ENCODE measurements at regions not wholly inside any gene's neighbourhood (a gene's known extent, or its start where the extent isn't known, plus 50 kb on each side); places are given as distances from the start of the nearest gene placed in this dataset.
"Not testable (repeated sequence)": the region's sequence is repeated elsewhere in the genome, so short reads cannot be mapped to it uniquely, and the experiment has no call there.

DNA sequence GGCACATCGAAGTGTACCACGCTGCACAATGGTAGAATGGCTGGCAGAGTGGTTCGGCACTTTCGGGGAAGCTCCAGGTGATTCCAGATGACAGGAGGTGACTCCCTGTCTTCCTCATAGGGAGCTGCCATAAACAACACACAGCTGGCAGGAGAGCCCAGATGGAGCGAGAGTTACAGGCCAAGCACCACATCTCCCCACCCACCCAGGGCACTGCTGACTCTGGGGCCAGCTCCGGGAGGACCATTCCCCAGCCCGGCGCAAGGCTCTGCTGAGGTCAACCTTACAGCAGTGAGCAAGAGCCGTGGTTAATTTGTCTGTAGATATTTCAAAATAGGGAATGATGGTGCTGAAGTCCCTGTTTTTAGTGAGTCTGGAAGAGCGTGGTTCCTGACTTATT, 78.8 kb upstream of the HMGXB4 start:
- H3K4me3 ChIP-seq (ENCODE audit: low read length in 2 of 2): no peak overlapping the region
- no peak overlapping the region for H3K27ac ChIP-seq (ENCODE audit: low read depth in 2 of 2, low read length in 2 of 2)
- peaks cover 2 to 3% of the 10 kb centered on the region in 2 donors for H3K27me3 ChIP-seq (ENCODE audit: control insufficient read depth in 2 of 2, insufficient read depth in 2 of 2, low read length in 2 of 2)
- H3K36me3 ChIP-seq (ENCODE audit: control insufficient read depth in 2 of 2, insufficient read depth in 2 of 2, low read length in 2 of 2): no peaks in the 10 kb centered on the region
- no peaks in the 10 kb centered on the region for H3K4me1 ChIP-seq (ENCODE audit: control insufficient read depth in 2 of 2, insufficient read depth in 2 of 2, low read length in 2 of 2)
- no peak overlapping the region for H3K9ac ChIP-seq (ENCODE audit: low read depth in 1 of 2, low read length in 2 of 2)
- no peaks in the 10 kb centered on the region for H3K9me3 ChIP-seq (ENCODE audit: control insufficient read depth in 2 of 2, low read length in 2 of 2)

DNA sequence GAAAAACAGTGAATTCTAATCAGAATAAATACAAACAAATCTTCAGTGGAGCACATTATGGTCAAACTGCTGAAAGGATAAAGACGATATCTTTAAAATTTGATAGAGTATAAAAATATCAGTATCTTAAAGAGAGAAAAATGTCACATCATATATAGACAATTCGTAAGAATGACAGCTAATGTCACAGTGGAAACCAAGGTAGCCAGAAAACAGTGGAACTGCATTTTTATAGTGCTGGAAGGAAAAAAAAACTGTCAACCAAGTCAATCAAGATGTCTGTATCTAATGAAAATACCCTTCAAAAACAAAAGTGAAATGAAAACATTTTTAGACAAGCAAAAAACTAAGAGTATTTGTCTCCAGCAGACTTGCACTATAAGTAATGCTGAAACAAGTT, 73.4 kb upstream of the HMGXB4 start:
- Histone ChIP-seq H3K4me1 (ENCODE audit: control insufficient read depth in 2 of 2, insufficient read depth in 2 of 2, low read length in 2 of 2) (no peaks in the 10 kb centered on the region), H3K27me3 (ENCODE audit: control insufficient read depth in 2 of 2, insufficient read depth in 2 of 2, low read length in 2 of 2) (no peaks in the 10 kb centered on the region), H3K27ac (ENCODE audit: low read depth in 2 of 2, low read length in 2 of 2) (no peak overlapping the region), H3K9ac (ENCODE audit: low read depth in 1 of 2, low read length in 2 of 2) (no peak overlapping the region), H3K9me3 (ENCODE audit: control insufficient read depth in 2 of 2, low read length in 2 of 2) (no peaks in the 10 kb centered on the region), H3K4me3 (ENCODE audit: low read length in 2 of 2) (no peak overlapping the region), H3K36me3 (ENCODE audit: control insufficient read depth in 2 of 2, insufficient read depth in 2 of 2, low read length in 2 of 2) (no peaks in the 10 kb centered on the region)

DNA sequence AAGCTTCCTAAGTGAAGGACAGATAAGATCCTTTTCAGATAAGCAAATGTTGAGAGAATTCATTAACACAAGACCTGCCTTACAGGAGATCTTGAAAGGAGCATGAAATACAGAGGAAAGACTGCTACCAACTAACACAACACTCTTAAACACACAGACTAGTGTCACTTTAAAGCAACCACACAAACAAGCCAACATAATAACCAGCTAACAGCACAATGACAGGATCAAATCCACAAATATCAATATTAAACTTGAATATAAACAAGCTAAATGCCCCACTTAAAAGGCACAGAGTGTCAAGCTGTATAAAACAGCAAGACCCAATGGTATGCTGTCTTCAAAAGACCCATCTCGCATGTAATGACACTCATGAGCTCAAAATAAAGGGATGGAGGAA, 70.8 kb upstream of the HMGXB4 start:
- no peaks in the 10 kb centered on the region for H3K27me3 ChIP-seq (ENCODE audit: control insufficient read depth in 2 of 2, insufficient read depth in 2 of 2, low read length in 2 of 2)
- H3K4me1 ChIP-seq (ENCODE audit: control insufficient read depth in 2 of 2, insufficient read depth in 2 of 2, low read length in 2 of 2): no peaks in the 10 kb centered on the region
- H3K36me3 ChIP-seq (ENCODE audit: control insufficient read depth in 2 of 2, insufficient read depth in 2 of 2, low read length in 2 of 2): no peaks in the 10 kb centered on the region
- H3K4me3 ChIP-seq (ENCODE audit: low read length in 2 of 2): no peak overlapping the region
- H3K9ac ChIP-seq (ENCODE audit: low read depth in 1 of 2, low read length in 2 of 2): no peak overlapping the region
- H3K9me3 ChIP-seq (ENCODE audit: control insufficient read depth in 2 of 2, low read length in 2 of 2): peaks cover 3 to 4% of the 10 kb centered on the region in 2 donors
- H3K27ac ChIP-seq (ENCODE audit: low read depth in 2 of 2, low read length in 2 of 2): no peak overlapping the region

DNA sequence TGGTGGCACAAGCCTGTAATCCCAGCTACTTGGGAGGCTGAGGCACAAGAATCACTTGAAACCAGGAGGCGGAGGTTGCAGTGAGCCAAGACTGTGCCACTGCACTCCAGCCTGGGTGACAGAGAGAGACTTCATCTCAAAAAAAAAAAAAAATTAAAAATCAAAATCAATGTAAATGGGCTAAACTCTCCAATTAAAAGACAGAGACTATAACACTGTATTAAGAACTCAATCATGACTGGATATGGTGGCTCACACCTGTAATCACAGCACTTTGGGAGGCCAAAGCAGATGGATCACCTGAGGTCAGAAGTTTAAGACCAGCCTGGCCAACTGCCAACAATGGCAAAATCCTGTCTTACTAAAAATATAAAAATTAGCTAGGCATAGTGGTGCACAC, 68.4 kb upstream of the HMGXB4 start:
- not testable (repeated sequence) for H3K9me3 ChIP-seq (ENCODE audit: control insufficient read depth in 2 of 2, low read length in 2 of 2); H3K4me3 ChIP-seq (ENCODE audit: low read length in 2 of 2); H3K4me1 ChIP-seq (ENCODE audit: control insufficient read depth in 2 of 2, insufficient read depth in 2 of 2, low read length in 2 of 2); H3K36me3 ChIP-seq (ENCODE audit: control insufficient read depth in 2 of 2, insufficient read depth in 2 of 2, low read length in 2 of 2); H3K9ac ChIP-seq (ENCODE audit: low read depth in 1 of 2, low read length in 2 of 2); H3K27me3 ChIP-seq (ENCODE audit: control insufficient read depth in 2 of 2, insufficient read depth in 2 of 2, low read length in 2 of 2); H3K27ac ChIP-seq (ENCODE audit: low read depth in 2 of 2, low read length in 2 of 2)

DNA sequence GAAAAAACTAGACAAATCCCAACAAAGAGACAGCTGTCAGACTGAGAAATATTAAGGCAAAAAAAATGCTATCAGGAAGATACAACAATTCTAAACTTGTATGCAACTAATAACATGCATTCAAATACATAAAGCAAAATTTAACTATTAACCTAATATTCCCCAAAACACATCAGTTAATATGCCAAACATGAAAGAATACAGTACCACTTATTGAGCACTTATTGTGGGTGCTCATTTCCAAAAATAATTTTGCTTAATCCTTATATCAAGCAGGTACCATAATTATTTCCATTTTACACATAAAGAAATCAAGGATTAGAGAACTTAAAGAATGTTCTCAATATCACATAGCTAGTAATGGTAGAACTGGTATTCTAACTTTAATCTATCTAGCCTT, 67.7 kb upstream of the HMGXB4 start:
- H3K4me1 ChIP-seq (ENCODE audit: control insufficient read depth in 2 of 2, insufficient read depth in 2 of 2, low read length in 2 of 2): no peaks in the 10 kb centered on the region
- no peak overlapping the region for H3K27ac ChIP-seq (ENCODE audit: low read depth in 2 of 2, low read length in 2 of 2)
- peaks cover 3 to 4% of the 10 kb centered on the region in 2 donors for H3K9me3 ChIP-seq (ENCODE audit: control insufficient read depth in 2 of 2, low read length in 2 of 2)
- no peak overlapping the region for H3K9ac ChIP-seq (ENCODE audit: low read depth in 1 of 2, low read length in 2 of 2)
- H3K4me3 ChIP-seq (ENCODE audit: low read length in 2 of 2): no peak overlapping the region
- no peaks in the 10 kb centered on the region for H3K36me3 ChIP-seq (ENCODE audit: control insufficient read depth in 2 of 2, insufficient read depth in 2 of 2, low read length in 2 of 2)
- no peaks in the 10 kb centered on the region for H3K27me3 ChIP-seq (ENCODE audit: control insufficient read depth in 2 of 2, insufficient read depth in 2 of 2, low read length in 2 of 2)

DNA sequence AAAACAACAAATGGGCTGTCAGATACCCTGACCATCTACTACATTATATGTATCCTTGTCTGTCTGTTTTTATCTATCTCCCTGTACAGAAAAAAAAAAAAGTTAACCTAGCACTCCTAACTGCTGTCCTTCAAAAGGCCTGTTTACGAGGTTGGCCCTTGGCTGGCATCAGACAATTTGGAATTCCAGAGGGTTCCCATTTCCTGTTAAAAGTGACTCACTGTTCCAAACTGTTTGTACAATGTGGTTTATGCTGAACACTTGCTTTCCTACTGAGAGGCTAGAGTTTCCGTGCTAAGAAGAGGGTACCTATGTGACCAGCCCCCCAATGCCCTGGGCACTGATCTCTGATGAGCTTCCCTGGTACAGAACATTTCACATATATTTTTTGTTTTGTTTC, 65.9 kb upstream of the HMGXB4 start:
- no peaks in the 10 kb centered on the region for H3K27me3 ChIP-seq (ENCODE audit: control insufficient read depth in 2 of 2, insufficient read depth in 2 of 2, low read length in 2 of 2)
- no peak overlapping the region for H3K9ac ChIP-seq (ENCODE audit: low read depth in 1 of 2, low read length in 2 of 2)
- H3K27ac ChIP-seq (ENCODE audit: low read depth in 2 of 2, low read length in 2 of 2): no peak overlapping the region
- no peaks in the 10 kb centered on the region for H3K36me3 ChIP-seq (ENCODE audit: control insufficient read depth in 2 of 2, insufficient read depth in 2 of 2, low read length in 2 of 2)
- no peaks in the 10 kb centered on the region for H3K4me1 ChIP-seq (ENCODE audit: control insufficient read depth in 2 of 2, insufficient read depth in 2 of 2, low read length in 2 of 2)
- peaks cover 3 to 4% of the 10 kb centered on the region in 2 donors for H3K9me3 ChIP-seq (ENCODE audit: control insufficient read depth in 2 of 2, low read length in 2 of 2)
- no peak overlapping the region for H3K4me3 ChIP-seq (ENCODE audit: low read length in 2 of 2)

DNA sequence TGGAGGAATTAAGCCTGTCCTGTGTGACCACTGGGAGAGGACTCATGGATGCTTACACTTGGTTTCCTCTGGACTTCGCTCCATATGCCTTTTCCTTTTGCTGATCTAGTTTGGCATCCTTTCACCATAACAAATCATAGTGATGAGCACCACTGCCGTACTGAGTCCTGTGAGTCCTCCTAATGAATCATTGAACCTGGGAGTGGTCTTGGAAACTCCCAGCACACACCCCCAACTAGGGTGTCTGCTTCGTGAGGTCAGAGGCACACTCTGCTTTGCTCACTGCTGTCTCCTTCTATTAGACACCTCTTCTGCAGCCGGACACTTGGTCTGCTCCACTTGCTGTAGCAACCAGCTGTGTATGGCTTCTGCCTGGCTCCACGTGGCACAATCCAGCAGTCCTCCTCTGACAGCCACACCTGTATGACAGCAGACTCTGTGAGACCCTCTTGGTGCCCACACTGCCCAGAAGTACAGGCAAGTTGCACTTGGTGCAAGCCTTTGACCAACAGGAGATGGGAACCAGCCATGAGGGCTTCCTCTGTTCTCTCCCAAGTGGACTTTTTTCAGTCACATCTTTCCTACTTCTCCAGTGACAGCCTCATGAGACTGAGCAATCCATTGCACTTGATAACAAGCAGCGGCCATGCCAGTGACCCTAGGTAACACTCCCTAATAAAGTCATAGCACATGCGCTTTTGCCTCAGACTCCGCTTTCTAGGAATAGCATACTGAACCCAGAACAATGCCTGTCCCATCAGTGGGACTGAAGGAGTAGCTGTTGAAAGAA, 65.0 kb upstream of the HMGXB4 start:
- Histone ChIP-seq H3K27me3 (ENCODE audit: control insufficient read depth in 2 of 2, insufficient read depth in 2 of 2, low read length in 2 of 2) (no peaks in the 10 kb centered on the region), H3K9me3 (ENCODE audit: control insufficient read depth in 2 of 2, low read length in 2 of 2) (peaks cover 3 to 4% of the 10 kb centered on the region in 2 donors), H3K9ac (ENCODE audit: low read depth in 1 of 2, low read length in 2 of 2) (no peak overlapping the region), H3K27ac (ENCODE audit: low read depth in 2 of 2, low read length in 2 of 2) (no peak overlapping the region), H3K4me1 (ENCODE audit: control insufficient read depth in 2 of 2, insufficient read depth in 2 of 2, low read length in 2 of 2) (no peaks in the 10 kb centered on the region), H3K36me3 (ENCODE audit: control insufficient read depth in 2 of 2, insufficient read depth in 2 of 2, low read length in 2 of 2) (no peaks in the 10 kb centered on the region), H3K4me3 (ENCODE audit: low read length in 2 of 2) (no peak overlapping the region)

DNA sequence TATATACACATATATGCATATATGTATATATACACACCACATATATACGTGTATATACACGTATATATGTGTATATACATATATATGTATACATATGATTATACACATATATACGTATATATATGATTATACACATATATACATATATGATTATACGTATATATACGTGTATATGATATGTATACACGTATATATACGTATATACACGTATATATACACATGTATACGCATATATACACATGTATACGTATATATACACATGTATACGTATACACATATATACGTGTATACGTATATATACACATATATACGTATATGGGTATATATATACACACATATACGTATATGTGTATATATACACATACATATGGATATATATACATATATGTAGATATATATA, 62.1 kb upstream of the HMGXB4 start:
- H3K36me3 ChIP-seq (ENCODE audit: control insufficient read depth in 2 of 2, insufficient read depth in 2 of 2, low read length in 2 of 2): no peaks in the 10 kb centered on the region
- no peak overlapping the region for H3K4me3 ChIP-seq (ENCODE audit: low read length in 2 of 2)
- H3K27ac ChIP-seq (ENCODE audit: low read depth in 2 of 2, low read length in 2 of 2): no peak overlapping the region
- no peak overlapping the region for H3K9ac ChIP-seq (ENCODE audit: low read depth in 1 of 2, low read length in 2 of 2)
- no peaks in the 10 kb centered on the region for H3K27me3 ChIP-seq (ENCODE audit: control insufficient read depth in 2 of 2, insufficient read depth in 2 of 2, low read length in 2 of 2)
- H3K4me1 ChIP-seq (ENCODE audit: control insufficient read depth in 2 of 2, insufficient read depth in 2 of 2, low read length in 2 of 2): no peaks in the 10 kb centered on the region
- no peaks in the 10 kb centered on the region for H3K9me3 ChIP-seq (ENCODE audit: control insufficient read depth in 2 of 2, low read length in 2 of 2)

DNA sequence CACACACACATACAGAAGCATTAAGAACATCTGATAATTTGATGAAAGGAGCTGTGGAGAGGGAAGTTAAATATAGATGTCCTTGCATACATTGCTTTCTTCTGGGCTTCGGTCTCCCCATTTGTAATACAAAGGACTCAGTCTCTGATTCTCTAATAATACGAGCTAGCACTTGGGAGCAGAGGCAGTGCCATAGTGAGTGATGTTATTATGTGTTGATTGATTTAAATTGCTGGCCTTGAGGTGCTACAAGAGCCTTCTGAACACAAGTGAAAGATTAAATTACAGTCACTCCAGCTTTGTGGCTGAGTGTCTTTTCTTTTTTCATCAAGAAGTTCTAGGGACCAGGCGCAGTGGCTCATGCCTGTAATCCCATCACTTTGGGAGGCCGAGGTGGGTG, 61.5 kb upstream of the HMGXB4 start:
- Histone ChIP-seq H3K36me3 (ENCODE audit: control insufficient read depth in 2 of 2, insufficient read depth in 2 of 2, low read length in 2 of 2) (no peaks in the 10 kb centered on the region), H3K27me3 (ENCODE audit: control insufficient read depth in 2 of 2, insufficient read depth in 2 of 2, low read length in 2 of 2) (no peaks in the 10 kb centered on the region), H3K4me1 (ENCODE audit: control insufficient read depth in 2 of 2, insufficient read depth in 2 of 2, low read length in 2 of 2) (no peaks in the 10 kb centered on the region), H3K9ac (ENCODE audit: low read depth in 1 of 2, low read length in 2 of 2) (no peak overlapping the region), H3K27ac (ENCODE audit: low read depth in 2 of 2, low read length in 2 of 2) (no peak overlapping the region), H3K9me3 (ENCODE audit: control insufficient read depth in 2 of 2, low read length in 2 of 2) (no peaks in the 10 kb centered on the region), H3K4me3 (ENCODE audit: low read length in 2 of 2) (no peak overlapping the region)

DNA sequence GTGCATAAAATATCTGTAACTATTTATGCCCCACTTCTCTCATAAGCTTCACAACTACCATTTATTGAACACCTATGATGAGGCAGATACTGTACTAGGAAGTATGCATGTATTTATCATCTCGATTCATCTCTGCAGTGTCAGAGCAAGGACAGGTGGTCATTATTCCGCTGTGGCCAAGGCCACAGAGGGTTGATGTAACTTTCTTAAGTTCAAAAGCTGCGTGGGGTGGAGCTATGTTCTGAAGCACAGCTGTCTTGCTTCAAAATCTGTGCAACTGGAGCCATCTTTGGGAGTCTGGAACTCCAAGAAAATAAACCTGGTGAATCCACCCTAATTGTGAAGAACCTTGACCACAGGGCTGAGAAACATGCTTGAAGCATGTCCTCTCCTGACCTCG, 60.2 kb upstream of the HMGXB4 start:
- Histone ChIP-seq H3K4me1 (ENCODE audit: control insufficient read depth in 2 of 2, insufficient read depth in 2 of 2, low read length in 2 of 2) (no peaks in the 10 kb centered on the region), H3K4me3 (ENCODE audit: low read length in 2 of 2) (no peak overlapping the region), H3K27me3 (ENCODE audit: control insufficient read depth in 2 of 2, insufficient read depth in 2 of 2, low read length in 2 of 2) (no peaks in the 10 kb centered on the region), H3K36me3 (ENCODE audit: control insufficient read depth in 2 of 2, insufficient read depth in 2 of 2, low read length in 2 of 2) (no peaks in the 10 kb centered on the region), H3K9ac (ENCODE audit: low read depth in 1 of 2, low read length in 2 of 2) (no peak overlapping the region), H3K27ac (ENCODE audit: low read depth in 2 of 2, low read length in 2 of 2) (no peak overlapping the region), H3K9me3 (ENCODE audit: control insufficient read depth in 2 of 2, low read length in 2 of 2) (no peaks in the 10 kb centered on the region)

DNA sequence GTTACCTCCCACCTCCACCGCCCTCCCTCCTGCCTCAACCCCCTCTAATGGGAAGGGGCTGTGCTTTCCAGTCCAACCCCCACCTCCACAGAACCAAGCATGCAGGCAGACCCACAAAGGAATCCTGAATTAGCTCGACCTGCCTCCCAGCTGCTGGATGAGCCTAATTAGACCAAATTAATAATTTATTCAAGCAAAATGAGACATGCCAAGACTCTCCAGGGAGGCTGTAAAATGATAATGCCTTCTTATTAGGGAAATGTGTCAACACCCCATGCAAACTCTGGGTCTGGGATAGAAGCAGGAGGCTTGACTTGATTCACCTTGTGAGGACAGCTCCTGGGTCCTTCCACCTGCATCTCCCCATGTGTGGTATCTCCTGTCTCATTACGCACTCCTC, 59.4 kb upstream of the HMGXB4 start:
- no peak overlapping the region for H3K9ac ChIP-seq (ENCODE audit: low read depth in 1 of 2, low read length in 2 of 2)
- H3K27ac ChIP-seq (ENCODE audit: low read depth in 2 of 2, low read length in 2 of 2): no peak overlapping the region
- H3K9me3 ChIP-seq (ENCODE audit: control insufficient read depth in 2 of 2, low read length in 2 of 2): no peaks in the 10 kb centered on the region
- H3K4me1 ChIP-seq (ENCODE audit: control insufficient read depth in 2 of 2, insufficient read depth in 2 of 2, low read length in 2 of 2): no peaks in the 10 kb centered on the region
- H3K36me3 ChIP-seq (ENCODE audit: control insufficient read depth in 2 of 2, insufficient read depth in 2 of 2, low read length in 2 of 2): no peaks in the 10 kb centered on the region
- no peak overlapping the region for H3K4me3 ChIP-seq (ENCODE audit: low read length in 2 of 2)
- H3K27me3 ChIP-seq (ENCODE audit: control insufficient read depth in 2 of 2, insufficient read depth in 2 of 2, low read length in 2 of 2): no peaks in the 10 kb centered on the region
